Stimulated activated CD8-positive, alpha-beta memory T cell treated with anti-CD3 and anti-CD28 coated beads, Interleukin-4, amount 100 ng/mL, for 24 hours (primary cell): ENCODE measurements at regions not wholly inside any gene's neighbourhood (a gene's known extent, or its start where the extent isn't known, plus 50 kb on each side); places are given as distances from the start of the nearest gene placed in this dataset.

Experiments used
- DNase-seq: peaks from one replicate; pipeline ENCODE4 v3.0.0-alpha.2; 2020; ENCODE audit warnings: low read depth

- no peak for DNase-seq
These were observed 390.1 kb downstream of the ANKRD50 start for GRCh38 chr4:124322234-124323065.

GRCh38 chr4:124325690-124326089 lies 386.8 kb downstream of the ANKRD50 start:
- no peak for DNase-seq

GRCh38 chr4:124329134-124329533 lies 383.4 kb downstream of the ANKRD50 start:
- DNase-seq: no peak

- no peak for DNase-seq
These were observed 382.5 kb downstream of the ANKRD50 start for GRCh38 chr4:124330045-124330444.

- DNase-seq: no peak
These were observed 380.8 kb downstream of the ANKRD50 start for GRCh38 chr4:124331781-124332180.

- no peak for DNase-seq
These were observed 379.1 kb downstream of the ANKRD50 start for GRCh38 chr4:124333466-124333865.

- no peak for DNase-seq
These were observed 378.4 kb downstream of the ANKRD50 start for GRCh38 chr4:124334119-124334518.

- no peak for DNase-seq
These were observed 374.7 kb downstream of the ANKRD50 start for GRCh38 chr4:124337874-124338273.

- DNase-seq: no peak
These were observed 368.8 kb downstream of the ANKRD50 start for GRCh38 chr4:124343661-124344171.

GRCh38 chr4:124372916-124373315 lies 339.6 kb downstream of the ANKRD50 start:
- DNase-seq: no peak

- DNase-seq: no peak
These were observed 326.4 kb downstream of the ANKRD50 start for GRCh38 chr4:124386163-124386562.

GRCh38 chr4:124386648-124387047 lies 325.9 kb downstream of the ANKRD50 start:
- no peak for DNase-seq

GRCh38 chr4:124389591-124389990 lies 322.9 kb downstream of the ANKRD50 start:
- no peak for DNase-seq

GRCh38 chr4:124390861-124391260 lies 321.7 kb downstream of the ANKRD50 start:
- no peak for DNase-seq

GRCh38 chr4:124396333-124396732 lies 316.2 kb downstream of the ANKRD50 start:
- no peak for DNase-seq

GRCh38 chr4:124401606-124402005 lies 310.9 kb downstream of the ANKRD50 start:
- DNase-seq: no peak

GRCh38 chr4:124409044-124409443 lies 303.5 kb downstream of the ANKRD50 start:
- DNase-seq: no peak

- no peak for DNase-seq
These were observed 298.1 kb downstream of the ANKRD50 start for GRCh38 chr4:124414276-124415040.

GRCh38 chr4:124415146-124415545 lies 297.4 kb downstream of the ANKRD50 start:
- no peak for DNase-seq

GRCh38 chr4:124417371-124417770 lies 295.2 kb downstream of the ANKRD50 start:
- no peak for DNase-seq

- DNase-seq: no peak
These were observed 292.3 kb downstream of the ANKRD50 start for GRCh38 chr4:124420166-124420695.

GRCh38 chr4:124423160-124423559 lies 289.4 kb downstream of the ANKRD50 start:
- DNase-seq: no peak

- no peak for DNase-seq
These were observed 286.3 kb downstream of the ANKRD50 start for GRCh38 chr4:124426279-124426678.
